ENCODE measurements at regions not wholly inside any gene's neighbourhood (a gene's known extent, or its start where the extent isn't known, plus 50 kb on each side); places are given as distances from the start of the nearest gene placed in this dataset.

DNA sequence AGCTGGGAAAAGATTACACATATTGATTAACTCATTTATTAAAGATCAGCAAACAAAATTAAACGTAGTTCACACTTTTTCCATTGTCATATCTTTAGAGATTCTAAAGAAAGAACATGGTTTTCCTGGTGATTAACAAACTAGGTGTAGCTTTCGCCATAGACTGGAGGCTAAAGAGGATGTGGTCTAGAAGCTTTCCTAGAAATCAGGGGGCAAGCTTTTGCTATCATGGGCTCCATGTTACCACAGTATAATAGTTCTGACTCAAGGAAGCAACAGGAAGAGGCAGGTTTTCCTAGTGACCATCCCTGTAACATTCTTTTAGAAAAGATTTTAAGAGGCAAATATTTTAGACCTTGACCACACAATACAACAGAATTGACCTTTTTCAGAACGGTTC, 232.7 kb downstream of the METTL4 start:
- no peak for DNase-seq
- no peak overlapping the region for H3K4me3 ChIP-seq (ENCODE audit: insufficient read depth, low read depth, low read length, poor library complexity, severe bottlenecking)
- H3K9me3 ChIP-seq (ENCODE audit: control insufficient read depth, low read length) = no peaks in the 10 kb centered on the region
- no peak overlapping the region for H3K27ac ChIP-seq (ENCODE audit: insufficient read depth, low read length, poor library complexity, severe bottlenecking)
- H3K36me3 ChIP-seq (ENCODE audit: control insufficient read depth, insufficient read depth, low read length) = no peaks in the 10 kb centered on the region
- no peaks in the 10 kb centered on the region for H3K27me3 ChIP-seq (replicated peaks; ENCODE audit: control insufficient read depth, insufficient read depth, low read length, poor library complexity, severe bottlenecking)
- H3K4me1 ChIP-seq (ENCODE audit: control insufficient read depth, insufficient read depth, low read length, poor library complexity, severe bottlenecking) = no peaks in the 10 kb centered on the region

DNA sequence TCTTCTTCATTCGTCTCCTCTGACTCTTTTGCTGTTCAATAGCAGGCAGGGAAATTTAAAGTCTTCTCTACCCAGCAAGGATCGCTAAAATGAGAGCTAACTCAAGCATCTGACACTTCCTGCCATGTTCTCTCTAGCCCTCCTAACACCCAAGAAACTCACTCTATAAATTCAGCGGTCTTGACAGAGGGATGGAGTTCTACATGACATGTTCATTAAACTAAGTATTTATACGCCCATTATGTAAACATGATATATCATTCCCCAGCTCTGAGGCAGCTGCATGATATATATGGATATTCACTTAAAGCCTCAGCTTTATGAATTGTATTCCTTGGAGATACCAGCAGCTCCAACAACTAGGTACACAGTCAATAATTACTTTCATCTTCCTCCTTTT, 231.0 kb downstream of the METTL4 start:
- DNase-seq = no peak
- no peaks in the 10 kb centered on the region for H3K9me3 ChIP-seq (ENCODE audit: control insufficient read depth, low read length)
- no peaks in the 10 kb centered on the region for H3K27me3 ChIP-seq (replicated peaks; ENCODE audit: control insufficient read depth, insufficient read depth, low read length, poor library complexity, severe bottlenecking)
- H3K27ac ChIP-seq (ENCODE audit: insufficient read depth, low read length, poor library complexity, severe bottlenecking) = no peak overlapping the region
- no peak overlapping the region for H3K4me3 ChIP-seq (ENCODE audit: insufficient read depth, low read depth, low read length, poor library complexity, severe bottlenecking)
- no peaks in the 10 kb centered on the region for H3K36me3 ChIP-seq (ENCODE audit: control insufficient read depth, insufficient read depth, low read length)
- no peaks in the 10 kb centered on the region for H3K4me1 ChIP-seq (ENCODE audit: control insufficient read depth, insufficient read depth, low read length, poor library complexity, severe bottlenecking)

DNA sequence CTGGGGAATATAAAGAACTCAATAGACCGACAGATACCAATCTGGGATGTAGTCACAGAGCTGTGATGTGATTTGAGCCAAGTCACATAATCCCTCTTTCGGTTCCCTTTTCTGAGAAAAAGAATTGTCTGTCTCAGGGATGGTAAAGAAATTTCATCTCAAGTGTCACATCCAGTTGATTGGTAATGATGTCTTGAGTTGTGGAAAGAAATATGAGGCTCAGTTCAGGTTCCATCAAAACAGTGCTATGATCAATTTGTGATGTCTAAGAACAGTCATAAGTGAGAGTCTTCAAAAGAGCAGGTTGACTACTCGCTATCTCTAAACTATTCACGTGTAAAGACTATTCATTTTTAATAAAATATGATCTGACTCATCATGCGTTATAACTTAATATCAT, 223.3 kb downstream of the METTL4 start:
- no peak overlapping the region for H3K4me3 ChIP-seq (ENCODE audit: insufficient read depth, low read depth, low read length, poor library complexity, severe bottlenecking)
- no peaks in the 10 kb centered on the region for H3K9me3 ChIP-seq (ENCODE audit: control insufficient read depth, low read length)
- DNase-seq = no peak
- H3K36me3 ChIP-seq (ENCODE audit: control insufficient read depth, insufficient read depth, low read length) = no peaks in the 10 kb centered on the region
- no peaks in the 10 kb centered on the region for H3K4me1 ChIP-seq (ENCODE audit: control insufficient read depth, insufficient read depth, low read length, poor library complexity, severe bottlenecking)
- no peak overlapping the region for H3K27ac ChIP-seq (ENCODE audit: insufficient read depth, low read length, poor library complexity, severe bottlenecking)
- no peaks in the 10 kb centered on the region for H3K27me3 ChIP-seq (replicated peaks; ENCODE audit: control insufficient read depth, insufficient read depth, low read length, poor library complexity, severe bottlenecking)

DNA sequence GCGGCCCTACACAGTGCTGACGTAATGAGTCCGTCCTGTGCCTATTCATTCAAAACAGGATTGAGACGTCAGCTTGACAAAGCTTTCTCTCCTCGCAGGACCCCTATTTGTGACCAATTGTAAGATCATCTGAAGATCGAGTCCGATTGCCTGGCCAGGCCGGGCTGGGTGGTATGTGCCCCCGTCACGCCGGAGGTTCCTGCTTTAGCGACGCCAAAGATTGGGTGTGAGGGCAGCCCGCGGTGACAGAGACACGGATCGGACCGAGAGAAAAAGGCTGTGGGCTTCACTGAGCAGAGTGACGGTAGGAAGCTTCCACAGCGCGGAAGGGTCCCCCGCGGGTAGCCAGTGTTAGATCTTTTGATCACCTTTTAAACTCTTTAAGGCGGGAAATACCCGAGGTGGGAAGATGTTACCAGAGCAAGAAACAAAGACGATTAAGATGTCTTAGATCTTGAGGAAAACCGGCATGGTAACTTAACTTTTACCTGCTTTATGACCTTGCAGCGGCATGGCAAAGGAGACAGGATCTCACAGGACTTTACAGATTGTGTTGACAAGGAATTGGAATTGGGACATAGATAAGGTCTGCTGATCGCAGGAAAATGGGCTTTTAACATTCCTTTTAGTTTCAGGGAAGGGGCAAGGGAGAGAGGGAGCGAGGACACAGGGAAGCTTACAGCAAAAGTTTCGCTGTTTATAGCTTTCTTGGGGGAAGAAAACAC, 220.0 kb downstream of the METTL4 start:
- H3K27me3 ChIP-seq (replicated peaks; ENCODE audit: control insufficient read depth, insufficient read depth, low read length, poor library complexity, severe bottlenecking) = no peaks in the 10 kb centered on the region
- no peak overlapping the region for H3K27ac ChIP-seq (ENCODE audit: insufficient read depth, low read length, poor library complexity, severe bottlenecking)
- no peak for DNase-seq
- H3K36me3 ChIP-seq (ENCODE audit: control insufficient read depth, insufficient read depth, low read length) = no peaks in the 10 kb centered on the region
- no peak overlapping the region for H3K4me3 ChIP-seq (ENCODE audit: insufficient read depth, low read depth, low read length, poor library complexity, severe bottlenecking)
- no peaks in the 10 kb centered on the region for H3K9me3 ChIP-seq (ENCODE audit: control insufficient read depth, low read length)
- H3K4me1 ChIP-seq (ENCODE audit: control insufficient read depth, insufficient read depth, low read length, poor library complexity, severe bottlenecking) = no peaks in the 10 kb centered on the region

DNA sequence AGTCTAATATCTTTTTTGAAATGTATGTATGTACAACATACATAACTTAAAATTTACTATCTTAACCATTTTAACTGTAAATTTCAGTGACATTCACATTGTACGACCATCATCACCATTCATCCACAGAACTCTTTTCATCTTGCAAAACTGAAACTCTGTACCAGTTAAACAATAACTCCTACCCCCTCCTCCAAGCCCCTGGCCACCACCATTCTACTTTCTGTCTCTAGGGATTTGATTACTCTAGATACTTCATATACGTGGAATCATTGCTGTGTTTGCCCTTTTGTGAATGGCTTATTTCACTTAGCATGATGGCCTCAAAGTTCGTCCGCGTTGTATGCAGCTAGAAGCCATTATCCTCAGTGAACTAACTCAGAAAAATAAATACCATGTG, 217.0 kb downstream of the METTL4 start:
- no peaks in the 10 kb centered on the region for H3K9me3 ChIP-seq (ENCODE audit: control insufficient read depth, low read length)
- H3K4me3 ChIP-seq (ENCODE audit: insufficient read depth, low read depth, low read length, poor library complexity, severe bottlenecking) = no peak overlapping the region
- no peak overlapping the region for H3K27ac ChIP-seq (ENCODE audit: insufficient read depth, low read length, poor library complexity, severe bottlenecking)
- H3K36me3 ChIP-seq (ENCODE audit: control insufficient read depth, insufficient read depth, low read length) = no peaks in the 10 kb centered on the region
- H3K4me1 ChIP-seq (ENCODE audit: control insufficient read depth, insufficient read depth, low read length, poor library complexity, severe bottlenecking) = no peaks in the 10 kb centered on the region
- DNase-seq = no peak
- H3K27me3 ChIP-seq (replicated peaks; ENCODE audit: control insufficient read depth, insufficient read depth, low read length, poor library complexity, severe bottlenecking) = no peaks in the 10 kb centered on the region

DNA sequence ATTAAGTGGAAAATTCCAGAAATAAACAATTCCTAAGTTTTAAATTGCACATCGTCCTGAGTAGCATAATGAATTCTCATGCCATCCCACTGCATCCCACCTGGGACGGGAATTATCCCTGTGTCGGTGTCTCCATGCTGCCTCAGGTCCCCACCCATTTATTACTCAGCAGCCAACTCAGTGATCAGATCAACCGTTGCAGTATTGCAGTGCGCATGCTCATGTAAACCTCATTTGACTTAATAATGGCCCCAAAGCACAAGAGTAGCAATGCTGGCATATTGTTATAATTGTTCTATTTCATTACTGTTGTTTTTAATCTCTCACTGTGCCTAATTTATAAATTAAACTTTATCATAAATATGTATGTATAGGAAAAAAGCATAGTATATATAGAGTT, 214.4 kb downstream of the METTL4 start:
- no peaks in the 10 kb centered on the region for H3K4me1 ChIP-seq (ENCODE audit: control insufficient read depth, insufficient read depth, low read length, poor library complexity, severe bottlenecking)
- no peaks in the 10 kb centered on the region for H3K9me3 ChIP-seq (ENCODE audit: control insufficient read depth, low read length)
- H3K27ac ChIP-seq (ENCODE audit: insufficient read depth, low read length, poor library complexity, severe bottlenecking) = no peak overlapping the region
- H3K4me3 ChIP-seq (ENCODE audit: insufficient read depth, low read depth, low read length, poor library complexity, severe bottlenecking) = no peak overlapping the region
- no peaks in the 10 kb centered on the region for H3K27me3 ChIP-seq (replicated peaks; ENCODE audit: control insufficient read depth, insufficient read depth, low read length, poor library complexity, severe bottlenecking)
- H3K36me3 ChIP-seq (ENCODE audit: control insufficient read depth, insufficient read depth, low read length) = no peaks in the 10 kb centered on the region
- no peak for DNase-seq

DNA sequence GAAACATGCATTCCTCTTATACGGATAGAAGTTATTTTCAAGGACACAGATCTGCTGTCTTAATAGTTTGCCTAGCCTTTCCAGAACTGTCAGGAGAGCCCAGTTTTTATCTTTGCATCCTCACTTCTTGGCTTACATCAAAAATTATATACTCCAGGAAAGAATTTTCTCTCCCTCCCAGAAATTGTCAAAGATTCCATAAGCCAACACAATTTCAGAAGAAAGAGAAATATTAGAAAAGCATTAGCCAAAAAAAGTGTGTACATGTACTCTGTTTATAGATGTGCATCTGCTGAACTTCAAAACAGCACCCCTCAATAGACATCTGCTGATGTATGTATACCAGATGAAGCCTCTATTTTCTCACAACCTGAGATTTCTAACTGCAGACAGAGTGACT, 210.4 kb downstream of the METTL4 start:
- Histone ChIP-seq H3K9me3 (ENCODE audit: control insufficient read depth, low read length) (no peaks in the 10 kb centered on the region), H3K36me3 (ENCODE audit: control insufficient read depth, insufficient read depth, low read length) (no peaks in the 10 kb centered on the region), H3K27me3 (replicated peaks; ENCODE audit: control insufficient read depth, insufficient read depth, low read length, poor library complexity, severe bottlenecking) (no peaks in the 10 kb centered on the region), H3K4me1 (ENCODE audit: control insufficient read depth, insufficient read depth, low read length, poor library complexity, severe bottlenecking) (no peaks in the 10 kb centered on the region), H3K4me3 (ENCODE audit: insufficient read depth, low read depth, low read length, poor library complexity, severe bottlenecking) (no peak overlapping the region), H3K27ac (ENCODE audit: insufficient read depth, low read length, poor library complexity, severe bottlenecking) (no peak overlapping the region)
- DNase-seq = no peak

DNA sequence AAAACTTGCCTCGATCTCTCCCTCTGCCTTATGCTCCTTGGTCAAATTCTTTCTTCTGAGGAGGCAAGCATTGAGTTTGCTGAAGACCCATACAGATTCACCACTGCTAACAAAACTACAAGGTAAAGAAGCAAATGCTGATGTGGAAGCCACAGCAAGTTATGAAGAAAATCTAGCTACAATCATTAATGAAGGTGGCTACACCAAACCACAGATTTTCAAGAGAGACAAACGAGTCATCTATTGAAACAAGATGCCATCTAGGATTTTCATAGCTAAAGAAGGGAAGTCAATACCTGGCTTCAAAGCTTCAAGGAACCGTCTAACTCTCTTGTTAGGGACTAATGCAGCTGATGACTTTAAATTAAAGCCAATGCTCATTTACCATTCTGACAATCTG, 203.2 kb downstream of the METTL4 start:
- DNase-seq = no peak
- Histone ChIP-seq H3K27me3 (replicated peaks; ENCODE audit: control insufficient read depth, insufficient read depth, low read length, poor library complexity, severe bottlenecking) (no peaks in the 10 kb centered on the region), H3K27ac (ENCODE audit: insufficient read depth, low read length, poor library complexity, severe bottlenecking) (no peak overlapping the region), H3K4me3 (ENCODE audit: insufficient read depth, low read depth, low read length, poor library complexity, severe bottlenecking) (no peak overlapping the region), H3K36me3 (ENCODE audit: control insufficient read depth, insufficient read depth, low read length) (no peaks in the 10 kb centered on the region), H3K4me1 (ENCODE audit: control insufficient read depth, insufficient read depth, low read length, poor library complexity, severe bottlenecking) (no peaks in the 10 kb centered on the region), H3K9me3 (ENCODE audit: control insufficient read depth, low read length) (no peaks in the 10 kb centered on the region)

DNA sequence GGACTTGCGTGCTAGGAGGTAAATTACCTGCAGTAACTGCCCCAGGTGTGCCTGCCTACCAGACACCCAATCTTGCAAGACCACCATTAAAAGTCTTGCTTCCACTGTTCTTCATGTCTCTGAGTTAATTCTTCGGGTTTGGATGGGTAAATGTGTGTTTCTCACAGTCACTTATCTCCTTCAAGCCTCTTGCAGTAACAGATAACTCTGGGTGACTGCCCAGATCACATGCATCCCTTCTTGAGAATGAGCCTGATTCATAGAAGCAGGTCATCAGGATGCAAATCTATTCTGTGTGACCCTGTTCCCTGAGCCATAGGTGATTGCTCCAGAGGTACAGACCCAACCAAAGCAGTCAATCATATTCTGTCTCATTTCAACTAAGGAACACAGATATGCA, 194.6 kb downstream of the METTL4 start:
- Histone ChIP-seq H3K4me1 (ENCODE audit: control insufficient read depth, insufficient read depth, low read length, poor library complexity, severe bottlenecking) (no peaks in the 10 kb centered on the region), H3K36me3 (ENCODE audit: control insufficient read depth, insufficient read depth, low read length) (no peaks in the 10 kb centered on the region), H3K4me3 (ENCODE audit: insufficient read depth, low read depth, low read length, poor library complexity, severe bottlenecking) (no peak overlapping the region), H3K27ac (ENCODE audit: insufficient read depth, low read length, poor library complexity, severe bottlenecking) (no peak overlapping the region), H3K27me3 (replicated peaks; ENCODE audit: control insufficient read depth, insufficient read depth, low read length, poor library complexity, severe bottlenecking) (peaks cover 3% of the 10 kb centered on the region), H3K9me3 (ENCODE audit: control insufficient read depth, low read length) (no peaks in the 10 kb centered on the region)
- no peak for DNase-seq

DNA sequence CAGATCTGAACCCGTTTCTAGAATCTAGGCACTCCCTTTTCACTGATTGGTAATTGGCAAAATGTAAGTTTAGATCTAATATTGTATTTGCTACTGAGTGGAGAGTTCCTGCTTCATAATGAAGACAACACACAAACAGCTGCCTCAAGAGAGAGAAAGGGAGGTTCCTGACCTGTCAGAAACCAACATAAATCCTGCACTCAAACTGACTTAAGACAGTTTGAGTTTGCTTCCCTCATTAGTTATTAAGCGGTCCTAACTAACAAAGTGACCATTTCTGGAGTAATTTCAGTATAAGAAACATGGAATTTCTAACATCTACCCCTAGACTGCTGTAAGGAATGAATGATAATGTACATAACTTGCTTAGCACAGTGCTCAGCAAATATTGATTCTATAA, 191.2 kb downstream of the METTL4 start:
- H3K27ac ChIP-seq (ENCODE audit: insufficient read depth, low read length, poor library complexity, severe bottlenecking) = no peak overlapping the region
- no peak for DNase-seq
- H3K36me3 ChIP-seq (ENCODE audit: control insufficient read depth, insufficient read depth, low read length) = no peaks in the 10 kb centered on the region
- no peaks in the 10 kb centered on the region for H3K9me3 ChIP-seq (ENCODE audit: control insufficient read depth, low read length)
- no peaks in the 10 kb centered on the region for H3K4me1 ChIP-seq (ENCODE audit: control insufficient read depth, insufficient read depth, low read length, poor library complexity, severe bottlenecking)
- no peak overlapping the region for H3K4me3 ChIP-seq (ENCODE audit: insufficient read depth, low read depth, low read length, poor library complexity, severe bottlenecking)
- H3K27me3 ChIP-seq (replicated peaks; ENCODE audit: control insufficient read depth, insufficient read depth, low read length, poor library complexity, severe bottlenecking) = peaks cover 3% of the 10 kb centered on the region
